Panc1 (cell line): ENCODE measurements at regions not wholly inside any gene's neighbourhood (a gene's known extent, or its start where the extent isn't known, plus 50 kb on each side); places are given as distances from the start of the nearest gene placed in this dataset.

Source experiments
- ATAC-seq: fragments of 200-7000 bp; cut with Tn5 transposase; 2 replicates; pipeline ENCODE4 v1.9.1; 2020; ENCODE audit warnings: mild to moderate bottlenecking, moderate library complexity
- BruUV-seq: library from RNA; stranded (reverse); fragments of 400-500 nt; replicated peaks from 2 replicates; lab custom pipeline; 2021; lab: Mats Ljungman, UMichigan
- CTCF ChIA-PET: fragments of 300-600 bp; sonication (Branson Sonifier 250); formaldehyde crosslinking; loops from one replicate; lab custom pipeline; 2022; ENCODE audit warnings: antibody characterized with exemption; lab: Charles Lee
- POLR2A ChIA-PET: fragments of 300-600 bp; sonication (Branson Sonifier 250); formaldehyde crosslinking; loops from one replicate; lab custom pipeline; 2022; ENCODE audit warnings: antibody characterized with exemption; lab: Charles Lee
- DNase-seq: peaks from one replicate; pipeline ENCODE4 v3.0.0-alpha.2; 2010; ENCODE audit warnings: low read depth, low spot score
- H3K27ac ChIP-seq: 2 replicates; pipeline ENCODE4 v1.5.1; 2011; ENCODE audit warnings: mild to moderate bottlenecking, low read length, inconsistent platforms
- H3K27me3 ChIP-seq: fragments of 200-500 bp; sonication (Bioruptor generic); 2 replicates; pipeline ENCODE4 v1.6.0; 2014; ENCODE audit warnings: low read length, inconsistent platforms; ENCODE audit not compliant: control insufficient read depth, insufficient read depth
- H3K36me3 ChIP-seq: fragments of 200-500 bp; sonication (Bioruptor generic); 2 replicates; pipeline ENCODE4 v1.5.1; 2014; ENCODE audit warnings: inconsistent platforms, mild to moderate bottlenecking, low read length, moderate library complexity; ENCODE audit not compliant: control insufficient read depth, insufficient read depth
- H3K4me1 ChIP-seq: 2 replicates; pipeline ENCODE4 v1.5.1; 2011; ENCODE audit warnings: inconsistent platforms, mild to moderate bottlenecking, low read length, moderate library complexity; ENCODE audit not compliant: control insufficient read depth, insufficient read depth
- H3K4me3 ChIP-seq, 2 experiments: 2 replicates each; pipeline ENCODE4 v1.5.1; 2011 to 2012; ENCODE audit warnings: low read depth in 2 of 2, low read length in 2 of 2, mild to moderate bottlenecking in 2 of 2, inconsistent platforms in 1 of 2, moderate library complexity in 1 of 2
- H3K9me3 ChIP-seq: fragments of 200-500 bp; sonication (Bioruptor generic); 2 replicates; pipeline ENCODE4 v1.5.1; 2014; ENCODE audit warnings: low read depth, mild to moderate bottlenecking, inconsistent platforms, low read length, moderate library complexity; ENCODE audit not compliant: control insufficient read depth, insufficient read depth
- POLR2AphosphoS5 ChIP-seq: IDR thresholded peaks from 2 replicates; pipeline ENCODE4 v1.6.1; 2012; ENCODE audit warnings: mild to moderate bottlenecking, low read depth, low read length, moderate library complexity
- SIN3A ChIP-seq: IDR thresholded peaks from 2 replicates; pipeline ENCODE4 v1.6.1; 2012; ENCODE audit warnings: low read depth, mild to moderate bottlenecking, low read length, moderate library complexity, borderline replicate concordance; ENCODE audit not compliant: insufficient read depth
- TCF7L2 ChIP-seq: IDR thresholded peaks from 2 replicates; pipeline ENCODE4 v1.6.1; 2011; ENCODE audit warnings: mild to moderate bottlenecking, low read depth, low read length, inconsistent platforms
- in situ Hi-C: cut with HindIII; loops from 2 replicates; pipeline ENCODE4 v1.10.0; 2016; ENCODE audit warnings: low sequenced_read_pairs, low pct_unique_long_range_greater_than_20kb
- intact Hi-C: fragments of 100-400 bp; cut with micrococcal nuclease; formaldehyde crosslinking; loops from one replicate; pipeline ENCODE4 v1.10.0; 2022; ENCODE audit not compliant: unreplicated experiment
- TF ChIP-seq, protein P1 (sequence below), 2 experiments: IDR thresholded peaks; 2 replicates each; pipeline ENCODE4 v1.6.1; 2011 to 2012; ENCODE audit warnings: low read depth in 2 of 2, control low read depth in 1 of 2, low read length in 1 of 2, mild to moderate bottlenecking in 1 of 2, moderate library complexity in 1 of 2; ENCODE audit not compliant: insufficient read depth in 1 of 2
- TF ChIP-seq, protein P2 (sequence below): fragments of 450-650 bp; IDR thresholded peaks from 2 replicates; pipeline ENCODE4 v1.5.1; 2017; ENCODE audit warnings: mild to moderate bottlenecking

DNA sequence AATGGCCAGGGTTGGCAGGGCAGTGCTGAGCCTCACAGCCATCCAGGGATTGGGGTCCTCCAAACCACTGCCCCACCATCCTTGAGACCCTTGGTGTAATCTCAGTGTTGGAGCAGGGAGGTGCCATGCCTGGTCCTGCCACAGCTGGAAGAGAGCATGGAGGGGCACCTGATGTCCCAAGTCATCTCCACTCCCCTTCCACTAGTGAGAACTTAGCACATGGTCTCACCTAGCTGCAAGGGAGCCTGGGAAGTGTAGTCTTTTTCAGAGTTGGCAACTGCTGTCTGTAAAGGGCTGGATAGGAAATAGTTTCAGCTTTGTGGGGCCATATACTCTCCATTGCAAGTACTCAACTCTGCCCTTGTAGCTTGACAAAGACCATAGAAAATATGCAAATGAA lies 238.7 kb downstream of the RPS24 start:
- intact Hi-C loops (no loop called here), in situ Hi-C loops (no loop called here)
- no peaks in the 10 kb centered on the region for H3K4me1 ChIP-seq
- CTCF ChIA-PET = interaction anchor here (0.6 kb wide), 1 partner anchor 1021 kb away, joined by 5 read pairs; no protein-coding TSS in a partner anchor
- no peak for ATAC-seq
- peaks cover 3% of the 10 kb centered on the region; the same call in 1 of the 2 replicates for H3K9me3 ChIP-seq
- H3K36me3 ChIP-seq = no peaks in the 10 kb centered on the region
- DNase-seq = no peak
- BruUV-seq = no TSS peak
- no peak overlapping the region for H3K27ac ChIP-seq
- TF ChIP-seq TCF7L2 (no peak), SIN3A (no peak), POLR2AphosphoS5 (no peak)
- TF ChIP-seq, protein P1, sequence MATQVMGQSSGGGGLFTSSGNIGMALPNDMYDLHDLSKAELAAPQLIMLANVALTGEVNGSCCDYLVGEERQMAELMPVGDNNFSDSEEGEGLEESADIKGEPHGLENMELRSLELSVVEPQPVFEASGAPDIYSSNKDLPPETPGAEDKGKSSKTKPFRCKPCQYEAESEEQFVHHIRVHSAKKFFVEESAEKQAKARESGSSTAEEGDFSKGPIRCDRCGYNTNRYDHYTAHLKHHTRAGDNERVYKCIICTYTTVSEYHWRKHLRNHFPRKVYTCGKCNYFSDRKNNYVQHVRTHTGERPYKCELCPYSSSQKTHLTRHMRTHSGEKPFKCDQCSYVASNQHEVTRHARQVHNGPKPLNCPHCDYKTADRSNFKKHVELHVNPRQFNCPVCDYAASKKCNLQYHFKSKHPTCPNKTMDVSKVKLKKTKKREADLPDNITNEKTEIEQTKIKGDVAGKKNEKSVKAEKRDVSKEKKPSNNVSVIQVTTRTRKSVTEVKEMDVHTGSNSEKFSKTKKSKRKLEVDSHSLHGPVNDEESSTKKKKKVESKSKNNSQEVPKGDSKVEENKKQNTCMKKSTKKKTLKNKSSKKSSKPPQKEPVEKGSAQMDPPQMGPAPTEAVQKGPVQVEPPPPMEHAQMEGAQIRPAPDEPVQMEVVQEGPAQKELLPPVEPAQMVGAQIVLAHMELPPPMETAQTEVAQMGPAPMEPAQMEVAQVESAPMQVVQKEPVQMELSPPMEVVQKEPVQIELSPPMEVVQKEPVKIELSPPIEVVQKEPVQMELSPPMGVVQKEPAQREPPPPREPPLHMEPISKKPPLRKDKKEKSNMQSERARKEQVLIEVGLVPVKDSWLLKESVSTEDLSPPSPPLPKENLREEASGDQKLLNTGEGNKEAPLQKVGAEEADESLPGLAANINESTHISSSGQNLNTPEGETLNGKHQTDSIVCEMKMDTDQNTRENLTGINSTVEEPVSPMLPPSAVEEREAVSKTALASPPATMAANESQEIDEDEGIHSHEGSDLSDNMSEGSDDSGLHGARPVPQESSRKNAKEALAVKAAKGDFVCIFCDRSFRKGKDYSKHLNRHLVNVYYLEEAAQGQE (IDR thresholded peaks at IDR 0.05; ENCODE audit: insufficient read depth in 1 of 2, low read depth in 2 of 2, low read length in 1 of 2) = no peak
- TF ChIP-seq, protein P2, sequence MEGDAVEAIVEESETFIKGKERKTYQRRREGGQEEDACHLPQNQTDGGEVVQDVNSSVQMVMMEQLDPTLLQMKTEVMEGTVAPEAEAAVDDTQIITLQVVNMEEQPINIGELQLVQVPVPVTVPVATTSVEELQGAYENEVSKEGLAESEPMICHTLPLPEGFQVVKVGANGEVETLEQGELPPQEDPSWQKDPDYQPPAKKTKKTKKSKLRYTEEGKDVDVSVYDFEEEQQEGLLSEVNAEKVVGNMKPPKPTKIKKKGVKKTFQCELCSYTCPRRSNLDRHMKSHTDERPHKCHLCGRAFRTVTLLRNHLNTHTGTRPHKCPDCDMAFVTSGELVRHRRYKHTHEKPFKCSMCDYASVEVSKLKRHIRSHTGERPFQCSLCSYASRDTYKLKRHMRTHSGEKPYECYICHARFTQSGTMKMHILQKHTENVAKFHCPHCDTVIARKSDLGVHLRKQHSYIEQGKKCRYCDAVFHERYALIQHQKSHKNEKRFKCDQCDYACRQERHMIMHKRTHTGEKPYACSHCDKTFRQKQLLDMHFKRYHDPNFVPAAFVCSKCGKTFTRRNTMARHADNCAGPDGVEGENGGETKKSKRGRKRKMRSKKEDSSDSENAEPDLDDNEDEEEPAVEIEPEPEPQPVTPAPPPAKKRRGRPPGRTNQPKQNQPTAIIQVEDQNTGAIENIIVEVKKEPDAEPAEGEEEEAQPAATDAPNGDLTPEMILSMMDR = no peak
- POLR2A ChIA-PET = no interaction called here
- peaks cover 9% of the 10 kb centered on the region; the same call in 1 of the 2 replicates for H3K27me3 ChIP-seq
- H3K4me3 ChIP-seq = no peak overlapping the region

DNA sequence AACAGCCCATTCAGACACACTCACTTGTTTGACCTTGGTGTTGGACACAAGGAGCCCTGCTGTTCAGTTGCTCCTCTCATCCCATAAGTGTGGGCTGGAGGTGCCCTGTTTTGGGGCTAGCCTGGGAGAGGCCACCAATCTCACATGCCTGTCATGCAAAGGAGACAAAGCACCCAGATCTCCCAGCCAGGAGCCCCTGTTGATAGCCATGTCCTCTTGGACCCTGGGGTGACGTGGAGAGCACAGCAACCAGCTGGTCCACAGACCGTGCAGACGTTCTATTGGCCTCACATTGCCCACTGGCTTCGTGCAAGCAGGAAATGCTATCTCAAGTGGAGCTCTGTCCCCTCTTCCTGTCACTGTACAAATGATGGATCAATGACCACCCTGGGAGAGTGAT lies 240.8 kb downstream of the RPS24 start:
- Histone ChIP-seq H3K4me3 (no peak overlapping the region), H3K27ac (no peak overlapping the region), H3K27me3 (peaks cover 9% of the 10 kb centered on the region; the same call in 1 of the 2 replicates), H3K36me3 (no peaks in the 10 kb centered on the region), H3K4me1 (no peaks in the 10 kb centered on the region), H3K9me3 (peaks cover 3% of the 10 kb centered on the region; the same call in 1 of the 2 replicates)
- DNase-seq = no peak
- TF ChIP-seq, protein P1 (IDR thresholded peaks at IDR 0.05; ENCODE audit: insufficient read depth in 1 of 2, low read depth in 2 of 2, low read length in 1 of 2) = no peak
- TF ChIP-seq SIN3A (no peak), POLR2AphosphoS5 (no peak), TCF7L2 (no peak)
- TF ChIP-seq, protein P2 = no peak
- ChIA-PET CTCF (no interaction called here), POLR2A (no interaction called here)
- intact Hi-C loops (no loop called here), in situ Hi-C loops (no loop called here)
- ATAC-seq = no peak
- BruUV-seq = no TSS peak
